Stimulated activated CD8-positive, alpha-beta memory T cell treated with anti-CD3 and anti-CD28 coated beads, Interleukin-15, amount 100 ng/mL, for 4 hours (primary cell): ENCODE measurements at regions not wholly inside any gene's neighbourhood (a gene's known extent, or its start where the extent isn't known, plus 50 kb on each side); places are given as distances from the start of the nearest gene placed in this dataset.
A peak's percentile ranks its signal among the peaks of the same experiment; 100 is the strongest.
"Not testable (repeated sequence)": the region's sequence is repeated elsewhere in the genome, so short reads cannot be mapped to it uniquely, and the experiment has no call there.

ENCODE experiments used
- DNase-seq, 2 donors: peaks; one replicate each; pipeline ENCODE4 v3.0.0-alpha.2; 2020; ENCODE audit warnings: low read depth in 2 of 2

DNA sequence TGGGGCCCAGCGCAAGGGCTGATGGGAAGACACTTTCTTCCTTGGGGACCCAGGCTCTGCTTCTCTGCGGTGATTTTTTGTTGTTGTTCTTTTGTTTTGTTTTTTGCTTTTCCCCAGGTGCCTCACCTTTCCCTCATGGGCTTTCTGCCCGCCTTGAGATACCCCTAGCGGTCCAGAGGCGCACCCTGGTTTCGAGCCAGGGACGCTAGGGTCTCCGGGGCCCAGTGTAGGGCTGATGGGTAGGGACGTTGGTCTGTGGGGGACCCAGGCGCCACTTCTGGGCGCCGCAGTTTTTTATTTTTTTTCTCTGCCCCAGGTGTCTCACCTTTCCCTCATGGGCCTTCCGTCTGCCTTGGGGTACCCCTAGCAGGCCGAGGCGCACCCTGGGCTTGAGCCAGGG lies 192.7 kb downstream of the POTEG start:
- not testable (repeated sequence) for DNase-seq

DNA sequence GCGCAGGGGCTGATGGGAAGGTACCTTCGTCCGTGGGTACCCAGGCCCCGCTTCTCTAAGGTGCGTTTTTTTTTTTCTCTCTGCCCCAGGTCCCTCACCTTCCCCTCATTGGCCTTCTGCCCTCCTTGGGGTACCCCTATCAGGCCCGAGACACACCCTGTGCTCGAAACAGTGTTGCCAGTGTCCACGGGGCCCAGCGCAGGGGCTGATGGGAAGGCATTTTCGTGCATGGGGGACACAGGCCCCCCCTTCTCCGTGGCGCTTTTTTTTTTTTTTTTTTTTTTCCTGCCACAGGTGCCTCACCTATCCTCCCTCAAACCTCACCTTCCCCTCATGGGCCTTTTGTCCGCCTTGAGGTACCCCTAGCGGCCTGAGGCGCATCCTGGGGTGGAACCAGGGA lies 191.6 kb downstream of the POTEG start:
- not testable (repeated sequence) for DNase-seq

DNA sequence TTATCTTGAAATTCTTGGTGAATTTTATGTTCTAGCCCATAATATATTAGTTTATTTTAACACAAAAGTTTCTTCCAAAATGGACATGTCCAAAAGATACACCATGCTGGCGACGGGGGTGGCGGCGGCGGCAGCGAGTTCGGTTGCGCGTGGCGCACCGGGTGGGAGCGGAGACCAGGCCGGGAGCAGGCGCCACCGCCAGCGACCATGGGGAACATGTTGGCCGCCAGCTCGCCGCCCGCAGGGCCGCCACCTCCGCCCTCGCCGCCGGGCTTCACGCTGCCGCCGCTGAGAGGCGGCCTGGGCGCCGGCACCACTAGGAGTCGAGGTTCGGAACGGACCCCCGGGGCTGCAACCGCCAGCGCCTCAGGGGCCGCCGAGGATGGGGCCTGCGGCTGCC lies 167.2 kb downstream of the POTEG start:
- not testable (repeated sequence) for DNase-seq

DNA sequence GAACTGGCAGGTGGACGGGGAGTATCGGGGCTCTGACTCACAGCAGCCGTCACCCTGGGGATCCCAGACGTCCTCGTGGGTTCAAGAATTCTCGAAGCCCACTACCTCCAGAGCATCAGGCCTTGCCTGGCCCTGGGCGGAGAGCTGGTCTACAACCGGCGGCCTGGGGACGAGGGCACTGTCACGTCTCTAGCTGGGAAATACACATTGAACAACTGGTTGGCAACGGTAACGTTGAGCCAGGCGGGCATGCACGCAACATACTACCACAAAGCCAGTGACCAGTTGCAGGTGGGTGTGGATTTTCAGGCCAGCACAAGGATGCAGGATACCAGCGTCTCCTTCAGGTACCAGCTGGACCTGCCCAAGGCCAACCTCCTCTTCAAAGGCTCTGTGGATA lies 166.5 kb downstream of the POTEG start:
- peak in 1 of 2 donors; percentile 0 for DNase-seq

DNA sequence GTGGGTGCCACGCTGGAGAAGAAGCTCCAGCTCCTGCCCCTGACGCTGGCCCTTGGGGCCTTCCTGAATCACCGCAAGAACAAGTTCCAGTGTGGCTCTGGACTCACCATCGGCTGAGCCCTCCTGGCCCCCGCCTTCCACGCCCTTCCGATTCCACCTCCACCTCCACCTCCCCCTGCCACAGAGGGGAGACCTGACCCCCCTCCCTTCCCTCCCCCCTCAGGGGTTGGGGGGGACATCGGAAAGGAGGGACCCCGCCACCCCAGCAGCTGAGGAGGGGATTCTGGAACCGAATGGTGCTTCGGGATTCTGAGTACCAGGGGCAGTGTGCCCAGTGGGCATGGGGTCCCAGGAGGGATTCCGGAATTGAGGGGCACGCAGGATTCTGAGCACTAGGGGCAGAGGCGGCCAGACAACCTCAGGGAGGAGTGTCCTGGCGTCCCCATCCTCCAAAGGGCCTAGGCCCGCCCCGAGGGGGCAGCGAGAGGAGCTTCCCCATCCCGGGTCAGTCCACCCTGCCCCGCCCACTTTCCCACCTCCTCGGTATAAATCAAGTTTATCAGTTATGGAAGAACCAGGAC lies 166.0 kb downstream of the POTEG start:
- not testable (repeated sequence) for DNase-seq

DNA sequence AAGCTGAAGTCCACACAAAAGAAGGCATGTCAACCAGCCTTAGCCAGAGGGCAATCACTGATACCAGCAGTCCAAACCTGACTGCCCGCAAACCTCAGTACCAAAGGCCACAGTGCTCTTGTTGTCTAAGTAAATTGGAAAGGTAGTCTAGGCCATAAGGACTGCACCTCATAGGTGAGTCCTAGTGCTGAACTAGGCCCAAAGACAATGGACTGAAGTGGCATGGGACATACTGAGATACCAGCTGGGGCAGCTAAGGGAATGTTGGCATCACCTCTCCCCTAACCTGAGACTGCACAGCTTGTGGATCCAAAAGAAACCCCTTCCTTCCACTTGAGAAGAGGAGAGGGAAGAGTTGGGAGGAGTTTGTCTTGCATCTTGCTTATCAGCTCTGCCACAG lies 161.9 kb downstream of the POTEG start:
- DNase-seq = not testable (repeated sequence)

DNA sequence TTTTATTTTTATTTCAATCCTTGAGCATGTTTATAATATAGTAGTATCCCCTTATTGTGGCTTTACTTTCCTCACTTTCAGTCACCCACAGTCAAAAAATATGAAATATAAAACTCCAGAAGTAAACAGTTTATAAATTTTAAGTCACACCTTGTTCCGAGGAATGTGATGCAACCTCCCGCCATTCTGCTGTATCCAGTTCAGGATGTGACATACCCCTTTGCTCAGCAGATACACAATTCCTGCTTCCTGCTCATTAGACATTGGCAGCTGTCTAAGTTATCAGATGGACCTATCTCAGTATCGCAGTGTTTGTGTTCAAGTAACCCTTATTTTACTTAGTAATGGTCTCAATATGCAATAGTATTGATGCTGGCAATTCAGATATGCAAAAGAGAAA lies 144.5 kb downstream of the POTEG start:
- DNase-seq = not testable (repeated sequence)

DNA sequence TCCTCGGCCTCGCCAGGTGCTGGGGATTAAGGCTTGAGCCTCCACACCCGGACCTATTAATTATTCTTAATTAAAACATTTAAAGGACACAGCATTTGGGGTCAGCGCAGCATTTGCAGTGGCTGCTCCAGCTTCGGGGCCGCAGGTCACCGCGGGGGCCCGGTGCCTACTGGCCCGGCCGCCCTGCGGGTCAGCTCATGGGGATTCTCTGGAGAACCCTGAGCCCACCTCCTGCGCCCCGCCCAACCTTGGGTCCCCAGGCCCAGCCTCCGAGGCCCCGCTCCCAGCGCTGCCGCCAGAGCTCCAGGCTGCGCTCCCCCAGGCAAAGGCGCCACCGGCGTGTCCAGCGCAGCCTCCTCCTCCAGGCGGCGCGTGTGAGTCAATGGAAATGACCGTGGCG lies 133.9 kb downstream of the POTEG start:
- DNase-seq = not testable (repeated sequence)

DNA sequence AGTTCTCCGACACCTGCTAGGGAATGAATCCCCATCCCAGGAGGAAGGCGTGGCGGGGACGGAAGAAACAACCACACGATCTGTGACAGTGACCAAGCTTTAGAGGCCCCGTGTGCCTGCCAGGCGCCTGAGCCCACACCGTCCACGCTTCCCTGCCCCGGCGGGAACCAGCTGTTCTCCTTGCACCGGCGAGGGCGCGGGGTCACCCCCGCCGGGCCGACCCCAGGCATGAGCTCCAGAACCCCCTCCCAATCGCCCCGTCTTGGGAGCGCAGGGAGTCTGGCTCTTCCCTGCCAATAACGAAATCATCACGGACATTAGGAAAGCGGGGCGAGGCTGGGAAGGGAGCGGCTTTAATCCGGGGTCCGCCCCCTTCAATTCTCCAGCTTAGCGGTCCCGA lies 133.3 kb downstream of the POTEG start:
- DNase-seq = not testable (repeated sequence)

DNA sequence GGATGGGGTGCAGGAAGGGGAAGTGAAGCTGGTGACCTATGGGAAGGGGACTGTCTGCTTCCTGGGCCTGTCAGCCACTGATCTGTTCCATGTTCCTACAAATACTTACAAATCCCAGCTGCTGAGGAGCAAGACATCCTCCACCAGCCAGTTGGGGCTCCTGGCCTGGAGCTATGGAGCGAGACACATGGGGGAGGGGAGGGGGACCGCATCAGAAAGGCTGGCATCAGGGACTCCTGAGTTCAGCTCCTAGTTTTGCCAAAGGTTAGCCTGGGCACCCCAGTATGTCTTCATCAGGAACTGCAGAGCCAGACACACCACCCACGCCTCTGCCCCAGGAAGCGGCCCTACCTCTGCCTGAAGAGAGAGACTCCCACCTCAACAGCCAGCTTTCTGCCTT lies 130.3 kb downstream of the POTEG start:
- DNase-seq = not testable (repeated sequence)

DNA sequence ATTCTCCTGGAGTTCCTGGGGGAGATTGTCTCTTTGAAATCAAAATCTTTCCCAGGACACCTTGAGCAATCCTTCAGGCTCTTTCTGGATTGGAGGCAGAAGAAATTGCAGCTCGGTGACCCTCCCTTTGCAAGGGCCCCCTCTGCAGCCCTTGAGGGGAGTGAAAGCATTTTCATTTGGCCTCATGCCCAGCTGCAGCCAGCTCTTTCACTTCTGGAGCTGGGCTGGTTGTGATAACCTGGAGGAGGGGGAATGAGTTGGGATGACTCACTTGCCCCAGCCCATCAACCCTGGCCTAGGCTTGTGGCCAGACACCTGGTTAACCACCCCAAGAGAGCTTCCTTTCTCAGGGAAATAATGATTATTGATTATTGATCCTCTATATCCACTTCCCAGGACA lies 129.7 kb downstream of the POTEG start:
- not testable (repeated sequence) for DNase-seq

DNA sequence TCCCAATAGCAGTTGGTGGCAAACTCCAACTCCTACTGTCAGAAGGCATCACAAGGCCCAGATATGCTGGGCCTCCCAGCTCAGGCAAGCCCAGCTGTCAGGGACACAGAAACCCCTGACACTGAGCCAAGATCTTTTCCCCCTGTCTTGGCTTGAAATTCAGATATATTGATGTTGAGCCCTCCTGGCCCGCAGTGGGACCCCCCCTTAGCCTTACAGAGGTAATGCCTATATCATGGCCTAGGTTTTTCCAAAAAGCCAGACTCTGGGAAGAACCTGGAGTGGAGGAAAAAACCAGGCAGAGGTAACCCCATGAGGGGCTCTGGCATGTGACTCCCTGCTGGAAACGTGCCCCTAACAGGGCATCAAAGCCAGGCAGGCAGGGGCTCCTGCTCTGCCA lies 129.2 kb downstream of the POTEG start:
- DNase-seq = not testable (repeated sequence)

DNA sequence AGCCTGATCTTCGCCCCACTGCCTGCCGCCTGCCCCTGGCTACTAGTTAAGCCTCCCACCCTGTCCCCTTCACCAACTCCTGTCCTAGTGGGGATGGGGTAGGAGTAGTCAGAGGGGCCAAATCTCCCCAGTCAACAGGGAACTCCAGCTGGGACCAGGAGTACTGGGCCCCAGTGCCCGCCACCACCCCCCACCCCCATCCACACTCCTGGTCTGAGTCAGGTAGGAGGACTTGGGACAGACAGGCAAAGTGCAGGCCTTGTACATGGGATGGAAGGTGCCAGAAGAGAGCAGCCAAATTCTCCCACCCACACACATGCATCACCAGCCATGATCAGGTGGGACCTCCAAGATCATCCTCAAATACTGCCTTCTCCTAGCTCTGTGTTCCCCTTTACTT lies 128.4 kb downstream of the POTEG start:
- DNase-seq = not testable (repeated sequence)

DNA sequence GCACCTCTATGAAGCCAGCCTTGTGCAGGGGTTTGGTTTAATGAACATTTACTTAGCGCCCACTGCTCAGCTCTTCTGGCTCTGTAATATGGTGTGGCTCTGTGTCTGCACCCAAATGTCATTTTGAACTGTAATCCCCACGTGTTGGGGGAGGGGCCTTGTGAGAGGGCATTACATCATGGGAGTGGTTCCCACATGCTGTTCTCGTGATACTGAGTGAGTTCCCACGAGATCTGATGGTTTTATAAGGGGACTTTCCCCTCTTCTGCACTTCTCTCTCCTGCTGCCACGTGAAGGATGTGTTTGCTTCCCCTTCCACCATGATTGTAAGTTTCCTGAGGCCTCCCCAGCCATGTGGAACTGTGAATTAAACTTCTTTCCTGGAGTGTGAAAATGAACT lies 127.7 kb downstream of the POTEG start:
- DNase-seq = not testable (repeated sequence)

DNA sequence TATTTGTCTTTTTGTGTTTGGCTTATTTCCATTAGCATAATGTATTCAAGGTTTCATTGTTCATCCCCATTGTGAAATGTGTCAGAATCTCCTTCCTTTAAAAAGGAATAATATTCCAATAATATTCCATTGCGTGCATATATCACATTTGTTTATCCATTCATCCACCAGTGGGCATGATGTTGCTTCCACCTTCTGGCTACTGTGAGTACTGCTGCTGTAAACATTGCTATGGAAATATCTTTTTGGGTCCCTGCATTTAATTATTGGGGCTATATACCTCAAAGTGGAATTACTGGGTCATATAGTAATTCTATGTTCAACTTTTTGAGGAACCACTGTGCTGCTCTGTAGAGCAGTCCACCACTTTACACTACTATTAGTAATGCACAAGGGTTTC lies 123.1 kb downstream of the POTEG start:
- not testable (repeated sequence) for DNase-seq

DNA sequence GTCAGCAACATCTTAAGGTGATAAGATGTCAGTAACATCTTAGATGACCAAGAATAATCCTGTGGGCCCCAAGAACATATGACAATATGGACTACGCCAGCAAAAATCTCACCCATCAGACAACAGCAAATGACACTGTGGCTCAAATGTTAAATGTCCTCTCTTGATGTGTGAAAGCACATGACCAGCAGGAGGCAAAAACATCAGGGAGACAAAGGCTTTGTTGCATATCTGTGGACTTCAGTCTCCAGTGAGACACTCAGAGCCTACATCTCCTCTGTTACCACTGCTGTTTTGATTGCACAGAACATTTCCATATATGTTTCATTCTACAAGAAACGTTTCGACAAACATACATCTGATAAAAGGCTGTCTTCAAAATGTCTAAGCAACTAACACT lies 103.5 kb downstream of the POTEG start:
- not testable (repeated sequence) for DNase-seq

DNA sequence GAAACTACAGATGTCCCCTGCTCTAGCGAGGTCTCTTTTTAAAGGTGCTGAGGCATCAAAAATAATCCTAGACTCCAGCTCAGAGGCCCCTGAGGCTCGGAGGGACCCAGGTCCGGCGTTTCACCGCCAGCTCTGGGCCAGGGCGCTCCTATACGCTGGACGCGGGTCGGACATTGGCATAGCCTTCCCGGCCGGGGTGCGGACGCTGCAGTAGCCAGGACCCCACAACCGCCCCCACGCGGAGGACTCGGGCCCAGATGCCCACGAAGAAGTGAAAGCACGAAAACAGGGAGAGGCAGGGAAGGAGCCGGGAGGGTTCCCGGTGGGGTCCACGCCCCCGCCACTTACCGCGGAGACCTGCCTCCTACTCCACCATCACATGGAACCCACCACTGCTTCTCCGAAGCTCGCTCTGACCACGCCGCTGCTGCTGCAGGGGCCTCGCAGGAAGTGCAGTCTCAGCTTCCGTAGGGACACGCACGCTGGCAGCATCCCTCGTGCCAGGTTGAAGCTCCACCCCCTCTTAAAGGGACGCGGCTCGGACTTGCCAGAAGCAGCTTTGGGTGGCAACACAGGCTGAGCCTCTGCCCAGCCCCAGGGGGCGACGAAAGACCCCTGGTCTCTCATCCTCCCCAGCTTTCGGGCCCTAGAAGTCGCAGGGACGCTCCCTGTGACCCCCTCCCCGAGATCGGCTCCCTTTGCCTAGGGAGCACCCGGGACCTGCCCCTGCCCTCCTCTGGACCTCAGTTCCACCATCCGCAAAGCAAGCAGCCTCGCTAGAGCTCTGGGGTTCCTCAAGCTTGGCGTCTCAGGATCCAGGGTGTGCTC lies 96.7 kb downstream of the POTEG start:
- DNase-seq = not testable (repeated sequence)

DNA sequence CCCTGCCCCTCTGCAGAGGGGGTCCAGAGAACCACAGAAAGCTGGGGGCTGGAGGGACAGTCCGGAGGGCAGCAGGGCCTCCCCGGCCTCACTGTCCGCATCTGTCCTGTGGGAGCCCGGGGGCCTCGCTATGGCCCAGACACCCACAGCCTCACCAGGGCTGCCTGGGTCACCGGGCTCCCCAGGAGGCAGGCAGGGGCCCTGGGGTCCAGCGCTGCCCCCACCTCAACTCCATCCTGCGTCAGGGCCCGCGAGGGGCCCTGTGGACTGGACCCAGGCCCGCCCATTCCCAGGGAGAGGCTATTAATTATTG lies 96.1 kb downstream of the POTEG start:
- DNase-seq = not testable (repeated sequence)

DNA sequence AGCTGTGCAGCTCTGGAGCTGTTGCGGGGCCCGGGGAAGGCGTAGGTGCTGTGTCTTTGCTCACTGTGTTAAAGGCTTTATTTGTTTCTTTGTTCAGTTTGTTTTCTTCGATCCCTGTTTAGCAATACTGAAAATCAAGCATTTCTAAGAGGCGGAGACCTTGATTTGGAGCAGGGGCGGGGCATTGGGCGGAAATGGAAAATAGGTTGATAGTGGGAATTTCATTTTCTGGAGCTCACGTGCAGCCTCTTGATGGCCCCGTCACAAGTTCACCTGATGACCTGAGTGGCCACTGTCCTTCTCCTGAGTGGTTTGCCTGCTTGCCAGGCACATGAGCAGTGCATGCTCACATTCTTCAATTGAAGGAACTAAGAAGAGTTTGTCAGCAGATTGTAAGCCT lies 93.2 kb downstream of the POTEG start:
- not testable (repeated sequence) for DNase-seq

DNA sequence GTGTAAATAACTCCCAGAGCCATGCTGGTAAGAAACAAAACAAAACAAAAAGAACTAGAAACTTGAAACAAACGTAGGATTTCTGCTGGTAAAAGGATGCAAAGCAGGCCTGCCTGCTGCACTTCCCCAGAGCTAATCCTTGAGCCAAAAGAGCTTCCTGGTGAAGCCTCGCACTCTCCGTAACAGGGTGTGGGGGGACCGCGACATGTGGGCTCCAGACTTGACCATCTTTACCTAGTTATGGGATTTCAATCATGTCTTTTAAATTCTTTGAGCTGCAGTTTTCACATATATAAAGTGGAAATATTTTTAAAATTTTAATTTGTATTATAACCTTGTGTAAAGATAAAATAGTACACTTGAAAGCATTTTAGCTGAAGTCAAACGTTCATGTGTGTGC lies 92.5 kb downstream of the POTEG start:
- not testable (repeated sequence) for DNase-seq

DNA sequence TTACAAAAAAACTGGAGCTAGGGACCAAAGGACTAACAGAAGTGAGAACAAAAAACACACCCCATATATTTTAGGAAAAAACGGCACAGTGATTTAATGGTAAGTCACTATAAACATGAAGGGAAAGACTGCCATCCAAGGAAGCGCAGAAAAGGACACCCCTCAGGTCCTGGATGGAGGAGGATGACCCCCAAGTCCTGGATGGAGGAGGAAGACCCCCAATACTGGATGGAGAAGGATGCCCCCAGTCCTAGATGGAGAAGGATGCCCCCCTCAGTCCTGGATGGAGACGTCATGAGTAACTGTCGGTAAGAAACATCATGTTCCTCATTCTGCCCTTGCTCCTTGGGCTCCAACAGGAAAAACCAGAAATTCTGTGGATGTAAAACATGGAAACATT lies 89.9 kb downstream of the POTEG start:
- DNase-seq = not testable (repeated sequence)

DNA sequence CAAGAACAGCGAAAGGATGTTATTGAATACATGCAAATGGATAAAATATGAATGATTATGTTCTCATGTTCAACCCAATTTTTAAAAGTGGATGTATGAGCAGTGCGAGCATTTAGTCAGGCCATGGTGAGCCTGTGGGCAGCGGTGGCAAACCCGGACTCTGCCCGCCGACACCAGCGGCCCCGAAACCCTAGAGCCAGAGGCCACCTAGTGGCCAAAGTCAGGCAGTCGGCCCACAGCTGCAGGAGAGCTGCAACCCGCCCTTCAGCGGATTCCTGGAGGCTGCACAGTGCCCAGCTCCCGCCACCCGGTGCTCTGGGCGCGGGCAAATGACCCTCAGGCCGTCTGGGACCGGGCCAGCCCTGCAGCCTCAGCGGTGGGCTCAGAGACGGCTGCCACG lies 89.5 kb downstream of the POTEG start:
- DNase-seq = not testable (repeated sequence)

DNA sequence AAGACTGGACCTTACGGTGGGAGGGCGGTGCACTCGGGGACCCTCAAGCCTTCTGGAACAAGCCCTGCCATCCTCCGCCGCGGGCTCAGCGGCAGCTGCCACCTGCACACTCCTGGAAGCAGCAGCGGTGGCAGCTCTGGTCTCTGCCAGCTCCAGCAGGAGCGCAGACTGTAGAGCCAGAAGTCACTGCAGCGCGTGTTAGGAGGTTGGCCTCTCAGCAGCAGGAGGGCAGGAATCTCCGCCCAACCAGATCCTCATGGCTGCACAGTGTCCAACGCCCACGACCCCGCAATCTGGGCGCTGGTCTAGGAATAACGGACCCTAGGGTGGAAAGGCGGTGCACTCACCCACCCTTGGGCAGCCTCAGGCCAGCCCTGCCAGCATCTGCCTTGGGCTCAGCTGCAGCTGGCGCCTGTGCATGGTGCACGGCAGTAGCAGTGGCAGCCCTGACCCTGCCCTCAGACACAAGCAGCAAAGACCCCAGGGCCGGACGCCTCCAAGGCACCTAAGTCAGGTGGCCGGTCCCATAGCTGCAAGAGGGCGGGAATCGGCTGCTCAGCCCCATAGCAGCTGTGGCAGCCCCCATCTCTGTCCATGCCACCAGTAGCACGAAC lies 88.7 kb downstream of the POTEG start:
- DNase-seq = not testable (repeated sequence)
